DND-41 (cell line): ENCODE measurements at regions not wholly inside any gene's neighbourhood (a gene's known extent, or its start where the extent isn't known, plus 50 kb on each side); places are given as distances from the start of the nearest gene placed in this dataset.

Experiments used
- ATAC-seq: fragments of 200-7000 bp; cut with Tn5 transposase; 3 replicates; pipeline ENCODE4 v1.9.1; 2021; ENCODE audit warnings: low read depth; ENCODE audit not compliant: insufficient read depth
- DNase-seq: peaks from one replicate; pipeline ENCODE4 v3.0.0-alpha.2; 2020
- H2AFZ ChIP-seq: 2 replicates; pipeline ENCODE4 v1.6.0; 2012; ENCODE audit warnings: low read depth, low read length
- H3K27ac ChIP-seq: 2 replicates; pipeline ENCODE4 v1.5.1; 2012; ENCODE audit warnings: low read length, inconsistent platforms
- H3K27me3 ChIP-seq: fragments of 200-600 bp; sonication (generic); 2 replicates; pipeline ENCODE4 v1.6.0; 2012; ENCODE audit warnings: low read length, mild to moderate bottlenecking, inconsistent platforms; ENCODE audit not compliant: insufficient read depth, poor library complexity
- H3K36me3 ChIP-seq: 2 replicates; pipeline ENCODE4 v1.5.1; 2012; ENCODE audit warnings: low read length, inconsistent platforms; ENCODE audit not compliant: insufficient read depth
- H3K4me1 ChIP-seq: 2 replicates; pipeline ENCODE4 v1.5.1; 2012; ENCODE audit warnings: mild to moderate bottlenecking, low read length; ENCODE audit not compliant: insufficient read depth
- H3K4me2 ChIP-seq: 2 replicates; pipeline ENCODE4 v1.6.0; 2012; ENCODE audit warnings: mild to moderate bottlenecking, moderate library complexity, low read length, inconsistent platforms; ENCODE audit not compliant: insufficient read depth
- H3K4me3 ChIP-seq, 2 experiments: fragments of 200-600 bp in 1 of 2; shearing (Covaris generic) in 1 of 2; 2 replicates each; pipeline ENCODE4 v1.5.1; 2012 to 2016; ENCODE audit warnings: inconsistent platforms in 2 of 2, low read length in 2 of 2, mild to moderate bottlenecking in 2 of 2, low read depth in 1 of 2, moderate library complexity in 1 of 2
- H3K79me2 ChIP-seq: 2 replicates; pipeline ENCODE4 v1.6.0; 2012; ENCODE audit warnings: low read length, inconsistent platforms; ENCODE audit not compliant: insufficient read depth
- H3K9ac ChIP-seq: 2 replicates; pipeline ENCODE4 v1.6.0; 2012; ENCODE audit warnings: low read depth, mild to moderate bottlenecking, inconsistent platforms, low read length, moderate library complexity
- H3K9me3 ChIP-seq: 2 replicates; pipeline ENCODE4 v1.5.1; 2012; ENCODE audit warnings: low read length, moderate library complexity, mild to moderate bottlenecking, inconsistent platforms; ENCODE audit not compliant: insufficient read depth, severe bottlenecking
- H4K20me1 ChIP-seq: 2 replicates; pipeline ENCODE4 v1.6.0; 2012; ENCODE audit warnings: low read length; ENCODE audit not compliant: insufficient read depth
- EZH2 ChIP-seq: IDR thresholded peaks from 3 replicates; pipeline ENCODE4 v1.6.1; 2012; ENCODE audit warnings: borderline replicate concordance, low read depth, mild to moderate bottlenecking, moderate library complexity, low read length, inconsistent platforms; ENCODE audit not compliant: severe bottlenecking
- TF ChIP-seq, protein P1 (sequence below): IDR thresholded peaks from 2 replicates; pipeline ENCODE4 v1.5.1; 2012; ENCODE audit warnings: borderline replicate concordance, low read length, moderate library complexity, mild to moderate bottlenecking; ENCODE audit not compliant: poor library complexity, severe bottlenecking; ENCODE audit errors: extremely low read depth

DNA sequence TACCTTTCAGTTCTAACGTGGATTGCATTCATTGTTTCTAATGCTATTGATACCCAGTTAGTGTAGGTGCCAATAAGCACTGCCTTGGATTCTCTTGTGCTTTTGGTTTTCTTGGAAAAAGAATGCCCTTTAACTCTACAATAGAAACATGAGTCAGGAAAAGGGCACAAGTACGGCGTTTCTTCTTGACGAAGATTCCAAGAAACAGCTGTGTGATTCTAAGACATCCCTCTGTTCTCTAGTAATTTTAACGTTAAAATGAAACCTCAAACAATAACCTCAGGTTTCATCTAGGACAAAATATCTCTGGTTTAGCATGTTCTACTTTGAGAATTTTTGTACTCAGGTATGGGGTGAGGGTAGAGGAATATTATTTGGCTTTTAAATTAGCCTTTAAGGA, 540.5 kb upstream of the ATP11B start:
- no peak overlapping the region for H3K27ac ChIP-seq
- no peak overlapping the region for H3K4me3 ChIP-seq
- H3K9me3 ChIP-seq: no peaks in the 10 kb centered on the region
- H3K9ac ChIP-seq: no peak overlapping the region
- H3K36me3 ChIP-seq: no peaks in the 10 kb centered on the region
- peaks cover 11% of the 10 kb centered on the region for H3K4me1 ChIP-seq
- H3K79me2 ChIP-seq: no peaks in the 10 kb centered on the region
- H3K27me3 ChIP-seq: no peaks in the 10 kb centered on the region
- TF ChIP-seq, protein P1, sequence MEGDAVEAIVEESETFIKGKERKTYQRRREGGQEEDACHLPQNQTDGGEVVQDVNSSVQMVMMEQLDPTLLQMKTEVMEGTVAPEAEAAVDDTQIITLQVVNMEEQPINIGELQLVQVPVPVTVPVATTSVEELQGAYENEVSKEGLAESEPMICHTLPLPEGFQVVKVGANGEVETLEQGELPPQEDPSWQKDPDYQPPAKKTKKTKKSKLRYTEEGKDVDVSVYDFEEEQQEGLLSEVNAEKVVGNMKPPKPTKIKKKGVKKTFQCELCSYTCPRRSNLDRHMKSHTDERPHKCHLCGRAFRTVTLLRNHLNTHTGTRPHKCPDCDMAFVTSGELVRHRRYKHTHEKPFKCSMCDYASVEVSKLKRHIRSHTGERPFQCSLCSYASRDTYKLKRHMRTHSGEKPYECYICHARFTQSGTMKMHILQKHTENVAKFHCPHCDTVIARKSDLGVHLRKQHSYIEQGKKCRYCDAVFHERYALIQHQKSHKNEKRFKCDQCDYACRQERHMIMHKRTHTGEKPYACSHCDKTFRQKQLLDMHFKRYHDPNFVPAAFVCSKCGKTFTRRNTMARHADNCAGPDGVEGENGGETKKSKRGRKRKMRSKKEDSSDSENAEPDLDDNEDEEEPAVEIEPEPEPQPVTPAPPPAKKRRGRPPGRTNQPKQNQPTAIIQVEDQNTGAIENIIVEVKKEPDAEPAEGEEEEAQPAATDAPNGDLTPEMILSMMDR: no peak
- TF ChIP-seq EZH2: no peak
- DNase-seq: peak; percentile 15
- H2AFZ ChIP-seq: no peak overlapping the region
- no peaks in the 10 kb centered on the region for H4K20me1 ChIP-seq
- ATAC-seq: peak; percentile 78
- no peak overlapping the region for H3K4me2 ChIP-seq

DNA sequence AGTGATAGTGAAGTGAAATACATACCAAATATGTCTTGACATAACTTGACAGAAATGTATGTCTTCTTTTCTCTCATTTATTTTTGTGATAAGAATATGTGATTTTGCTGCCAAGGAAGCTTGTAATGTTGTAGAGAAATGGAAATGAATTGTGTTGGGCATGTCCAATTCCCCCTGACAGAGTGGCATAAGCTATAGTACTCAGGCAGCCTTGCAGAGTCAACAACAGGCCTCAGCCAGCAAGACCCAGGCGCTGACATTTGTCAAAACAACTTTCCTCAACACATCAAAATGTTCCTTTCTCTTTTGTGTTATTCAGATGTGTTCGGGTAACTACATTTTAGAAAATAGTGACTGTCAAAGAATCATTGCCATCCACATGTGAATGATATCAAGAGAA, 538.1 kb upstream of the ATP11B start:
- no peak for ATAC-seq

DNA sequence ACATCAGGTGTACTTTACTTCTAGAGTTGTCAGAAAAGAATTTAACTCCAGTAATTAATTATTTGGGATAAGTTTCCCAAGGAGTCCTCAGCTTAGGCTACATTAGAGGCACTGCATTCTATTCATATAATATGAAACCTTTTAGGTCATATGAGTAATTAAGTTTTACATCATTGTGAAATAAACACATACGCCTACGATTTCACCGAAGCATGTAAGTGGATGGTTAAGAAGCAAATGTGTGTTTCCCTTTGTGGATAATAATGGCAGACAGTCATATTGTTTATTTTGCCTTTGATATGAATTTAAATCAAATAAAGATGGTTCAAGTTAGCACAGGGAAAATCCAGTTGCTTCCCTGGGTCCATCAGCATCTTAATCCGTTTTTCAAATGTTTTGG, 535.9 kb upstream of the ATP11B start:
- Histone ChIP-seq H2AFZ (no peak overlapping the region), H3K4me3 (no peak overlapping the region), H4K20me1 (no peaks in the 10 kb centered on the region), H3K79me2 (no peaks in the 10 kb centered on the region), H3K4me2 (no peak overlapping the region), H3K27ac (no peak overlapping the region), H3K36me3 (no peaks in the 10 kb centered on the region), H3K27me3 (no peaks in the 10 kb centered on the region), H3K9ac (no peak overlapping the region), H3K9me3 (no peaks in the 10 kb centered on the region), H3K4me1 (peaks cover 9% of the 10 kb centered on the region)
- TF ChIP-seq, protein P1: no peak
- no peak for TF ChIP-seq EZH2
- ATAC-seq (no peak), DNase-seq (no peak)

More for the DNA sequence above, 538.1 kb upstream of the ATP11B start:
- H3K4me2 ChIP-seq: no peak overlapping the region
- H4K20me1 ChIP-seq: no peaks in the 10 kb centered on the region
- no peaks in the 10 kb centered on the region for H3K79me2 ChIP-seq
- no peak for TF ChIP-seq EZH2
- TF ChIP-seq, protein P1: no peak
- H2AFZ ChIP-seq: no peak overlapping the region
- H3K27me3 ChIP-seq: no peaks in the 10 kb centered on the region
- no peaks in the 10 kb centered on the region for H3K9me3 ChIP-seq
- H3K27ac ChIP-seq: no peak overlapping the region
- H3K9ac ChIP-seq: no peak overlapping the region
- no peaks in the 10 kb centered on the region for H3K36me3 ChIP-seq
- DNase-seq: no peak
- peaks cover 11% of the 10 kb centered on the region for H3K4me1 ChIP-seq
- no peak overlapping the region for H3K4me3 ChIP-seq
